Activated naive CD8-positive, alpha-beta T cell treated with anti-CD3 and anti-CD28 coated beads, Interleukin-2, amount 50 U/mL, for 24 hours (primary cell): ENCODE measurements at regions not wholly inside any gene's neighbourhood (a gene's known extent, or its start where the extent isn't known, plus 50 kb on each side); places are given as distances from the start of the nearest gene placed in this dataset.
"Not testable (repeated sequence)": the region's sequence is repeated elsewhere in the genome, so short reads cannot be mapped to it uniquely, and the experiment has no call there.

Experiments
- ATAC-seq: fragments of 150-1000 bp; cut with Tn5 transposase; one replicate; pipeline ENCODE4 v1.10.0; 2021
- DNase-seq: peaks from one replicate; pipeline ENCODE4 v3.0.0; 2021
- H3K27ac Mint-ChIP-seq: one replicate; pipeline ENCODE4 v1.8.0; 2021; ENCODE audit warnings: mild to moderate bottlenecking, mixed read lengths
- H3K27me3 Mint-ChIP-seq: one replicate; pipeline ENCODE4 v1.8.0; 2021; ENCODE audit warnings: mixed read lengths
- H3K36me3 Mint-ChIP-seq: one replicate; pipeline ENCODE4 v1.8.0; 2021; ENCODE audit warnings: low read depth, mixed read lengths
- H3K4me1 Mint-ChIP-seq: one replicate; pipeline ENCODE4 v1.8.0; 2021; ENCODE audit warnings: mixed read lengths
- H3K4me3 Mint-ChIP-seq: one replicate; pipeline ENCODE4 v1.8.0; 2021; ENCODE audit warnings: mild to moderate bottlenecking, moderate library complexity, mixed read lengths
- H3K9me3 Mint-ChIP-seq: one replicate; pipeline ENCODE4 v1.8.0; 2021; ENCODE audit warnings: mixed read lengths

GRCh38 chr2:235416858-235417499, 76.9 kb upstream of the AGAP1 start:
- Mint-ChIP-seq H3K9me3 (peaks cover 6% of the 10 kb centered on the region), H3K27ac (no peak overlapping the region), H3K4me1 (no peaks in the 10 kb centered on the region), H3K4me3 (no peak overlapping the region), H3K27me3 (peaks cover 11% of the 10 kb centered on the region), H3K36me3 (no peaks in the 10 kb centered on the region)
- ATAC-seq: no peak
- DNase-seq: no peak

- no peaks in the 10 kb centered on the region for H3K36me3 Mint-ChIP-seq
- no peaks in the 10 kb centered on the region for H3K9me3 Mint-ChIP-seq
- no peak for ATAC-seq
- H3K4me3 Mint-ChIP-seq: no peak overlapping the region
- no peak overlapping the region for H3K27ac Mint-ChIP-seq
- no peaks in the 10 kb centered on the region for H3K4me1 Mint-ChIP-seq
- H3K27me3 Mint-ChIP-seq: peaks cover 8% of the 10 kb centered on the region
- DNase-seq: no peak
Observed at GRCh38 chr2:235418918-235419317, 74.9 kb upstream of the AGAP1 start.

- no peak for ATAC-seq
- Mint-ChIP-seq H3K4me1 (no peaks in the 10 kb centered on the region), H3K4me3 (no peak overlapping the region), H3K27me3 (peaks cover 8% of the 10 kb centered on the region), H3K27ac (no peak overlapping the region), H3K9me3 (peaks cover 4% of the 10 kb centered on the region), H3K36me3 (no peaks in the 10 kb centered on the region)
- DNase-seq: no peak
Observed at GRCh38 chr2:235419996-235420395, 73.8 kb upstream of the AGAP1 start.

- H3K9me3 Mint-ChIP-seq: peaks cover 7% of the 10 kb centered on the region
- no peak for ATAC-seq
- no peak for DNase-seq
- no peak overlapping the region for H3K4me3 Mint-ChIP-seq
- no peaks in the 10 kb centered on the region for H3K4me1 Mint-ChIP-seq
- H3K36me3 Mint-ChIP-seq: no peaks in the 10 kb centered on the region
- H3K27ac Mint-ChIP-seq: no peak overlapping the region
- peaks cover 3% of the 10 kb centered on the region for H3K27me3 Mint-ChIP-seq
Observed at GRCh38 chr2:235421618-235422017, 72.2 kb upstream of the AGAP1 start.

GRCh38 chr2:235430366-235431083, 63.3 kb upstream of the AGAP1 start:
- ATAC-seq (no peak), DNase-seq (no peak)
- Mint-ChIP-seq H3K9me3 (peaks cover 3% of the 10 kb centered on the region), H3K4me1 (no peaks in the 10 kb centered on the region), H3K27ac (no peak overlapping the region), H3K27me3 (peaks cover 3% of the 10 kb centered on the region), H3K36me3 (no peaks in the 10 kb centered on the region), H3K4me3 (no peak overlapping the region)

- H3K4me3 Mint-ChIP-seq: no peak overlapping the region
- no peaks in the 10 kb centered on the region for H3K4me1 Mint-ChIP-seq
- DNase-seq: no peak
- H3K9me3 Mint-ChIP-seq: no peaks in the 10 kb centered on the region
- peaks cover 3% of the 10 kb centered on the region for H3K27me3 Mint-ChIP-seq
- ATAC-seq: no peak
- H3K36me3 Mint-ChIP-seq: no peaks in the 10 kb centered on the region
- H3K27ac Mint-ChIP-seq: no peak overlapping the region
Observed at GRCh38 chr2:235432741-235433520, 60.9 kb upstream of the AGAP1 start.

GRCh38 chr2:235433860-235434259, 60.0 kb upstream of the AGAP1 start:
- Mint-ChIP-seq H3K9me3 (no peaks in the 10 kb centered on the region), H3K4me1 (no peaks in the 10 kb centered on the region), H3K27me3 (peaks cover 5% of the 10 kb centered on the region), H3K36me3 (no peaks in the 10 kb centered on the region), H3K27ac (no peak overlapping the region), H3K4me3 (no peak overlapping the region)
- DNase-seq (no peak), ATAC-seq (no peak)

- Mint-ChIP-seq H3K9me3 (peaks cover 3% of the 10 kb centered on the region), H3K4me3 (no peak overlapping the region), H3K4me1 (peaks cover 1% of the 10 kb centered on the region), H3K36me3 (no peaks in the 10 kb centered on the region), H3K27me3 (peaks cover 2% of the 10 kb centered on the region), H3K27ac (no peak overlapping the region)
- DNase-seq (no peak), ATAC-seq (no peak)
Observed at GRCh38 chr2:235439959-235440662, 53.7 kb upstream of the AGAP1 start.

GRCh38 chr2:235443580-235443979, 50.3 kb upstream of the AGAP1 start:
- ATAC-seq, DNase-seq, H3K27me3 Mint-ChIP-seq, H3K4me3 Mint-ChIP-seq, H3K27ac Mint-ChIP-seq, H3K36me3 Mint-ChIP-seq, H3K4me1 Mint-ChIP-seq, H3K9me3 Mint-ChIP-seq: not testable (repeated sequence)
